K562 (cell line): ENCODE measurements at regions not wholly inside any gene's neighbourhood (a gene's known extent, or its start where the extent isn't known, plus 50 kb on each side); places are given as distances from the start of the nearest gene placed in this dataset.

Source experiments
- ATAC-seq: fragments of 200-7000 bp; cut with Tn5 transposase; 3 replicates; pipeline ENCODE4 v1.9.1; 2020; ENCODE audit warnings: moderate library complexity
- BruUV-seq: library from RNA; stranded (reverse); fragments of 400-500 nt; replicated peaks from 2 replicates; lab custom pipeline; 2021; lab: Mats Ljungman, UMichigan
- CTCF ChIA-PET: fragments of 300-600 bp; formaldehyde crosslinking; extraction: SDS; loops from one replicate; lab custom pipeline; 2021; ENCODE audit warnings: low intra/inter-chr PET ratio; lab: Yijun Ruan, JAX
- POLR2A ChIA-PET: fragments of 300-600, 350-650 bp; sonication (Branson Sonifier 250); formaldehyde crosslinking; extraction: SDS; loops from one replicate; lab custom pipeline; 2021; ENCODE audit warnings: antibody characterized with exemption, inconsistent platforms; lab: Yijun Ruan, JAX
- DNase-seq, 4 experiments: peaks; one replicate each; pipeline versions ENCODE4 v3.0.0 to v3.0.0-alpha.2; 2011 to 2018; ENCODE audit warnings: low spot score in 3 of 4, mixed read lengths in 3 of 4; ENCODE audit errors: extremely low read depth in 1 of 4
- FAIRE-seq: peaks from 2 replicates; lab custom pipeline; 2011; peaks lifted over from hg19 to GRCh38; lab: Jason Lieb, UNC
- H2AFZ ChIP-seq: 2 replicates; pipeline ENCODE4 v1.6.0; 2011; ENCODE audit warnings: low read depth, low read length, control low read depth, inconsistent platforms
- H3K27ac ChIP-seq: fragments of 200-600 bp; 3 replicates; pipeline ENCODE4 v1.8.0; 2011; ENCODE audit warnings: low read depth, mild to moderate bottlenecking, control low read depth, inconsistent platforms, low read length, moderate library complexity, mixed read lengths; ENCODE audit errors: extremely low read depth
- H3K27me3 ChIP-seq, 2 experiments: fragments of 300-600 bp in 1 of 2; 2 replicates in 1 of 2; 3 replicates in 1 of 2; pipeline versions ENCODE4 v1.6.0 to v1.8.0; 2011; ENCODE audit warnings: inconsistent platforms in 2 of 2, low read length in 2 of 2, mild to moderate bottlenecking in 1 of 2, mixed read lengths in 1 of 2, moderate library complexity in 1 of 2; ENCODE audit not compliant: control insufficient read depth in 2 of 2, insufficient read depth in 2 of 2
- H3K36me3 ChIP-seq: fragments of 300-600 bp; 3 replicates; pipeline ENCODE4 v1.8.0; 2011; ENCODE audit warnings: mild to moderate bottlenecking, low read length, inconsistent platforms; ENCODE audit not compliant: control insufficient read depth, insufficient read depth
- H3K4me1 ChIP-seq, 2 experiments: fragments of 200-600 bp in 1 of 2; replicated peaks in 1 of 2; 2 replicates in 1 of 2; 3 replicates in 1 of 2; pipeline versions ENCODE4 v1.5.1 to v1.8.0; 2011; ENCODE audit warnings: inconsistent platforms in 2 of 2, low read length in 2 of 2, mild to moderate bottlenecking in 1 of 2, mixed read lengths in 1 of 2, moderate library complexity in 1 of 2; ENCODE audit not compliant: control insufficient read depth in 2 of 2, insufficient read depth in 2 of 2
- H3K4me2 ChIP-seq: 2 replicates; pipeline ENCODE4 v1.6.1; 2011; ENCODE audit warnings: low read length, control low read depth, inconsistent platforms, mixed read lengths; ENCODE audit not compliant: insufficient read depth
- H3K4me3 ChIP-seq: fragments of 200-600 bp; sonication (generic), shearing (Covaris generic); 2 replicates; pipeline ENCODE4 v1.5.1; 2016; ENCODE audit warnings: control low read depth, inconsistent platforms
- H3K79me2 ChIP-seq: fragments of 200-600 bp; 3 replicates; pipeline ENCODE4 v1.8.0; 2011; ENCODE audit warnings: low read length, inconsistent platforms; ENCODE audit not compliant: control insufficient read depth, insufficient read depth
- H3K9ac ChIP-seq, 2 experiments: 2 replicates each; pipeline versions ENCODE4 v1.6.0 to v1.6.1; 2011; ENCODE audit warnings: low read depth in 2 of 2, low read length in 2 of 2, control low read depth in 1 of 2, inconsistent platforms in 1 of 2, mild to moderate bottlenecking in 1 of 2, mixed read lengths in 1 of 2; ENCODE audit not compliant: insufficient read depth in 1 of 2
- H3K9me1 ChIP-seq: one replicate; pipeline ENCODE4 v1.6.0; 2011; ENCODE audit warnings: inconsistent platforms, mild to moderate bottlenecking, low read length, moderate library complexity; ENCODE audit not compliant: control insufficient read depth, insufficient read depth
- H3K9me3 ChIP-seq: replicated peaks from 2 replicates; pipeline ENCODE4 v1.5.1; 2011; ENCODE audit warnings: low read depth, low read length, inconsistent platforms; ENCODE audit not compliant: control insufficient read depth, insufficient read depth
- H4K20me1 ChIP-seq: replicated peaks from 2 replicates; pipeline ENCODE4 v1.6.1; 2011; ENCODE audit warnings: low read length, inconsistent platforms, mixed read lengths; ENCODE audit not compliant: control insufficient read depth, insufficient read depth
- BCL6 ChIP-seq: fragments of 250-450 bp; sonication (Bioruptor Pico); IDR thresholded peaks from 2 replicates; pipeline ENCODE4 v1.4.0; 2020
- CHD1 ChIP-seq: fragments of 200-600 bp; sonication (generic); IDR thresholded peaks from one replicate; pipeline ENCODE4 v1.6.1; 2012; ENCODE audit warnings: mild to moderate bottlenecking, moderate library complexity, low read length, inconsistent platforms
- DACH1 ChIP-seq: fragments of 450-650 bp; IDR thresholded peaks from 2 replicates; pipeline ENCODE4 v1.6.1; 2018; ENCODE audit not compliant: partially characterized antibody
- NBN ChIP-seq: fragments of 450-650 bp; IDR thresholded peaks from 2 replicates; pipeline ENCODE4 v1.6.1; 2016; ENCODE audit warnings: low read depth, mild to moderate bottlenecking
- PHB ChIP-seq: fragments of 250-450 bp; sonication (Bioruptor Pico); IDR thresholded peaks from 2 replicates; pipeline ENCODE4 v1.5.0; 2021
- RBM14 ChIP-seq: fragments of 200-400 bp; formaldehyde crosslinking; IDR thresholded peaks from 2 replicates; pipeline ENCODE4 v1.6.1; 2018; ENCODE audit warnings: low read depth, mild to moderate bottlenecking, low read length, moderate library complexity, borderline replicate concordance; ENCODE audit not compliant: insufficient read depth
- SREBF1 ChIP-seq: fragments of 150-350 bp; IDR thresholded peaks from 2 replicates; pipeline ENCODE4 v1.6.1; 2014; ENCODE audit warnings: antibody characterized with exemption, low read depth, low read length, borderline replicate concordance
- ZNF707 ChIP-seq: fragments of 250-450 bp; sonication (Bioruptor Pico); conservative IDR thresholded peaks from 2 replicates; pipeline ENCODE4 v1.8.0; 2022; ENCODE audit warnings: inconsistent platforms, mild to moderate bottlenecking, moderate library complexity
- WGBS: fragments of 100-300 bp; shearing (Covaris generic); methylation state at CpG from one replicate; pipeline ENCODE4 v1.1.6; 2016; ENCODE audit warnings: low coverage, mixed read lengths; ENCODE audit not compliant: insufficient coverage; ENCODE audit errors: missing lambda C conversion rate; 5-methylcytosine and 5-hydroxymethylcytosine counted together
- in situ Hi-C: fragments of 300-500 bp; cut with MboI; formaldehyde crosslinking; loops from 4 replicates; pipeline ENCODE4 v1.15.0; 2018; ENCODE audit warnings: inconsistent platforms, mixed read lengths
- intact Hi-C: fragments of 100-400 bp; cut with micrococcal nuclease; formaldehyde crosslinking; loops from 2 replicates; pipeline ENCODE4 v1.14.2; 2022
- TF ChIP-seq, protein P1 (sequence below): fragments of 450-650 bp; IDR thresholded peaks from 2 replicates; pipeline ENCODE4 v1.6.1; 2017; ENCODE audit warnings: antibody characterized with exemption

DNA sequence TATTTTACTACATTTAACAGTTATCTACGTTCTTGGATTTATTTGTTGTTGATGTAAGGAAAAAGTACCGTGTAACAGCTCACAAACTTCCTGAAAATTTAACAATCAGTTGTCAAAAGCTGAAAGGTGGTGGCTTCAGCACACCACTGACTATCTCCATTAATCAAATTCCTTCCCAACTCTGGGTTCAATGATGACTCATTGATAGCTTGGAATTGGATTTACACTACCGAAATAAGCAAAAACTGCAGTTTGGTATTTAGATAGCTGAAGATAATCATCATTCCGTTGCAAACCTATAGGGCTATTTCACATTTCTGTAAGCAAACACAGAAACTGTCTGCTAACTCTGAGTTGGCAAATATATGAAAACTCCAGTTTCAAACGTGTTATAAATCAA is 322.3 kb upstream of the TFPI start:
- POLR2A ChIA-PET = interaction anchor here (0.7 kb wide), 1 partner anchor 9 kb away, joined by 3 read pairs; no protein-coding TSS in a partner anchor
- H3K27me3 ChIP-seq = no peaks in the 10 kb centered on the region
- DNase-seq (no peak), ATAC-seq (no peak), FAIRE-seq (no peak)
- no peak for TF ChIP-seq PHB
- TF ChIP-seq, protein P1, sequence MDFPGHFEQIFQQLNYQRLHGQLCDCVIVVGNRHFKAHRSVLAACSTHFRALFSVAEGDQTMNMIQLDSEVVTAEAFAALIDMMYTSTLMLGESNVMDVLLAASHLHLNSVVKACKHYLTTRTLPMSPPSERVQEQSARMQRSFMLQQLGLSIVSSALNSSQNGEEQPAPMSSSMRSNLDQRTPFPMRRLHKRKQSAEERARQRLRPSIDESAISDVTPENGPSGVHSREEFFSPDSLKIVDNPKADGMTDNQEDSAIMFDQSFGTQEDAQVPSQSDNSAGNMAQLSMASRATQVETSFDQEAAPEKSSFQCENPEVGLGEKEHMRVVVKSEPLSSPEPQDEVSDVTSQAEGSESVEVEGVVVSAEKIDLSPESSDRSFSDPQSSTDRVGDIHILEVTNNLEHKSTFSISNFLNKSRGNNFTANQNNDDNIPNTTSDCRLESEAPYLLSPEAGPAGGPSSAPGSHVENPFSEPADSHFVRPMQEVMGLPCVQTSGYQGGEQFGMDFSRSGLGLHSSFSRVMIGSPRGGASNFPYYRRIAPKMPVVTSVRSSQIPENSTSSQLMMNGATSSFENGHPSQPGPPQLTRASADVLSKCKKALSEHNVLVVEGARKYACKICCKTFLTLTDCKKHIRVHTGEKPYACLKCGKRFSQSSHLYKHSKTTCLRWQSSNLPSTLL = no peak
- no peak for TF ChIP-seq SREBF1
- no peak for TF ChIP-seq BCL6 (CRISPR knock-in tag)
- no peak for TF ChIP-seq RBM14
- no peak for TF ChIP-seq DACH1
- TF ChIP-seq ZNF707 (CRISPR knock-in tag) = no peak
- TF ChIP-seq CHD1 = no peak
- TF ChIP-seq NBN = no peak
- no peaks in the 10 kb centered on the region for H3K79me2 ChIP-seq
- H3K27ac ChIP-seq = no peak overlapping the region
- no peak overlapping the region for H3K4me3 ChIP-seq
- no peak overlapping the region for H2AFZ ChIP-seq
- no peak overlapping the region for H3K9ac ChIP-seq
- H4K20me1 ChIP-seq = no peaks in the 10 kb centered on the region
- H3K9me1 ChIP-seq = no peaks in the 10 kb centered on the region
- H3K36me3 ChIP-seq = no peaks in the 10 kb centered on the region
- in situ Hi-C loops = no loop called here
- no peaks in the 10 kb centered on the region for H3K9me3 ChIP-seq
- CTCF ChIA-PET = no interaction called here
- WGBS = 0% methylated on average over 5 of the region's 5 CpGs
- intact Hi-C loops = no loop called here
- BruUV-seq = no TSS peak
- H3K4me1 ChIP-seq = no peaks in the 10 kb centered on the region
- H3K4me2 ChIP-seq = no peak overlapping the region
